ENCODE measurements at regions not wholly inside any gene's neighbourhood (a gene's known extent, or its start where the extent isn't known, plus 50 kb on each side); places are given as distances from the start of the nearest gene placed in this dataset.

DNA sequence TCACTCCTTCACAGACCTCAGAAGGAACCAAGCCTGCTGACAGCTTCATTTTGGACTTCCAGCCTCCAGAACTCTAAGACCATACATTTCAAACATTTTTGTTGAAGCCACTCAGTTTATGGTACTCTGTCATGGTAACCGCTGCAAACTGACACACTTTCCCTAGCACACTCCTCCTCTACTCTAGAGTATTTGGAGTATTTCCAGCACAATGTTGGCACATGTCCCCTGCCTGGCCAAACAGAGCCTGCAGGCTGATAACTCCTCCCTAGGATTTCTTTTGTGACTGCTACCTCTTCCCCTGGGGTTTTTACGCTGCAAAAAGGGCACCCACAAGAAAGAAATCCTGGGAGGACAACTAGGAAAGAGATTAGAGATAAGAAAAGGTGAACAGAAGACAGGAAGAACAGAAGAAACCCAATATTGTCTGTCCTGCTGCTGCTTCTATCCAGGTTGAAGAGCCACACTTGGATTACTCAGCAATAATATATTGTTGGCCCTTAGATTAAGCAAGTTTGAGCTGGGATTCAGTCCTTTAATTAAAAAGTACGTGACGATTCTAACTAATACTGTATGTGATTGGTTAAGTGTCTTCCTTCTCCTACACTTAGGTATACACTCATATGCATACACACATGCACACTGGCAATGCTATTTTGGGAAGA is 844.1 kb downstream of the LTN1 start:
- no peak for TF ChIP-seq CTCF (IDR thresholded peaks at IDR 0.05; ENCODE audit: low read length, missing control alignments)
- H3K4me3 ChIP-seq (replicated peaks; ENCODE audit: low read depth, low read length) = no peak overlapping the region
- DNase-seq (ENCODE audit: low read depth) = peak; percentile 57

DNA sequence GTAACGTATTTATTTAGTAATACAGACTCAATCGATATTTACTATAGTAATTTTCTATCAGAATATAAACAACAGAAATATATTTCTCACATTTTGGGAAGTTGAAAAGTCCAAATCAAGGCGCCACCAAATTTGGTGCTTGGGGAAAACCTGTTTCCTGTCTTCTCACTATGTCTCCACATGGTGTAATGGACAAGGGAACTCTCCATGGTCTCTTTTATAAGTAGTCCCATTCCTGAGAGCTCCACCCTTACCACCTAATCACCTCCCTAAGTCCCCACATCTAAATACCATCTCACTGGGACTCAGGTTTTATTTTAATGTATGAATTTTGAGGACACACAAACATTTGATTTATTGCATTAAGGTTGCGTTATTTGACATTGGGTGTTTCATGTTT is 848.0 kb downstream of the LTN1 start:
- no peak overlapping the region for H3K4me3 ChIP-seq (replicated peaks; ENCODE audit: low read depth, low read length)
- TF ChIP-seq CTCF (IDR thresholded peaks at IDR 0.05; ENCODE audit: low read length, missing control alignments) = no peak
- no peak for DNase-seq (ENCODE audit: low read depth)

DNA sequence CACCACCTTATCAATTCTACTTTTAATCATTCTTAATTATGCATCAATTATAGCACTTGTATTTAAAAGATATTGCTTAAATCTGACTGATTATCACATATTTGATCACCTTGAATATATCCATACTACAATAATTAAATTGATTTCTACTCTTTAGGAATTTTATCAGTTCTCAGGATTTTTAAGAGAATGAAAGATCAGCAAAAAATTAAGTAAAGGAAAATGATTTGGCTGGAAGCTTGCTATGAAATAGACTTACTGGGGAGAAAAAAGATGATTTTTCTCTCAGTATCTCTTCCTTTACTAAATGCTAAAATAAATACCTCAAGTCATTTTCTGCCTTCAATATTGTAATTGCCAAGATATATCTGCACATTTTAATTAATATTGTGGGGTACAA is 848.6 kb downstream of the LTN1 start:
- no peak for DNase-seq (ENCODE audit: low read depth)
- H3K4me3 ChIP-seq (replicated peaks; ENCODE audit: low read depth, low read length) = no peak overlapping the region
- TF ChIP-seq CTCF (IDR thresholded peaks at IDR 0.05; ENCODE audit: low read length, missing control alignments) = no peak

DNA sequence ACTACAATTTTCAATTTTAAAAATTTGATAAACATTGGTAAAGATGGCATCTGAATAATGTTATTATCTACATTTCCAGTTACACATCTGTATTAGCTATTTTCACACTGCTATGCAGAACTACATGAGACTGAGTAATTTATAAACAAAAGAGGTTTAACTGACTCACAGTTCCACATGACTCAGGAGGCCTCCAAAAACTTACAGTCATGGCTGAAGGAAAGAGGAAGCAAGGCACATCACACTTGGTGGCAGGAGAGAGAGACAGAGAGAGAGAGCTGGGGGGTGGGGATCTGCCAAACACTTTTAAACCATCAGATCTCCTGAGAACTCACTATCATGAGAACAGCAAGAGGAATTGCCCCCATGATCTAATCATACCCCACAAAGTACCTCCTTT is 850.0 kb downstream of the LTN1 start:
- peak; percentile 59 for DNase-seq (ENCODE audit: low read depth)
- no peak overlapping the region for H3K4me3 ChIP-seq (replicated peaks; ENCODE audit: low read depth, low read length)
- no peak for TF ChIP-seq CTCF (IDR thresholded peaks at IDR 0.05; ENCODE audit: low read length, missing control alignments)

DNA sequence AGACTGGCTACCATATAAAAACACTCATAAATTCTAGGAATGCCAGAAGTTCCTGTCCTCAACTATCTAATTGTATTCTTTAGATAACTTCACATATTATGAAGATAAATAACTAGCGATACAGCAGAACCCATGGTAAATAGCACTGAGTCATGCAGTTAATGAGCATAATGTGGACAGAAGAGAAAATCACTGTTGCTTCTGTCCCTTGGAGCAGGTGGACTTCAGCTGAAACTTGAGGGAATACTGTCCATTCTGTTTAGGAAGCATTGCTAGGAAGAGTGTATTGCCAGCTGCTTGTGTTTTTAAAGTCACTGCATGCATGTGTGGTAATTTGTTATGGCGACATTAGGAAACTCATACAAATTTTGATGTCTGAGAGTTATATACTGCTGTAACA is 854.4 kb downstream of the LTN1 start:
- no peak overlapping the region for H3K4me3 ChIP-seq (replicated peaks; ENCODE audit: low read depth, low read length)
- DNase-seq (ENCODE audit: low read depth) = peak; percentile 16
- no peak for TF ChIP-seq CTCF (IDR thresholded peaks at IDR 0.05; ENCODE audit: low read length, missing control alignments)

DNA sequence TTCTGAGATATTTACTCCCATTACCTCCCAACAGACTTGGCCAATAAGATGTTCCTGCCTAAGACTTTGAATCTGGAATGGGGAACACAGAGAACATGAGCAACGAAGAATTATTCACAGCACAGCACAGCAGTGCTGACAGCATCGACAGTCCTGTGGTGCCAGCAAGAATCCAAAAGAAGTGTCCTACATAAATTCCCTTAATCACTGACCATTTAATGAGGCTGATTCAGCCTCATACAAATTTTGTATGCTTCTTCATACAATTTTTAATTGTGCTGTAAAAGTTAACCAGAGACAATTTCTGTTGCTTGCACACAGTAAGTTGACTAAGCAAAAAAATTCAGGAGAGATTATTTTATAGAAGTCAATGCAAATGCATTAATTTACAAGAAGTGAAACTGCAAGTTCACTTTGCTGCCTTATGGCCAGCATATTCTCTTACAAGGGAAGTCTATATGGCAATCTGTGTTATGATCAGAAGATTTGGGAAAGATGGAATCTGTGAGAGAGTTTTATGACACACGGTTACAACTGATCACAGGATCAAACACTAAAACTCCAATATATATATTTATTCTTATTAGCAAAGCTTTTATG is 855.9 kb downstream of the LTN1 start:
- H3K4me3 ChIP-seq (replicated peaks; ENCODE audit: low read depth, low read length) = no peak overlapping the region
- no peak for DNase-seq (ENCODE audit: low read depth)
- TF ChIP-seq CTCF (IDR thresholded peaks at IDR 0.05; ENCODE audit: low read length, missing control alignments) = no peak

GRCh38 chr21:28135646-28136045 is 857.0 kb downstream of the LTN1 start:
- TF ChIP-seq CTCF (IDR thresholded peaks at IDR 0.05; ENCODE audit: low read length, missing control alignments) = no peak
- H3K4me3 ChIP-seq (replicated peaks; ENCODE audit: low read depth, low read length) = no peak overlapping the region
- DNase-seq (ENCODE audit: low read depth) = no peak
